H9 (cell line): ENCODE measurements at regions not wholly inside any gene's neighbourhood (a gene's known extent, or its start where the extent isn't known, plus 50 kb on each side); places are given as distances from the start of the nearest gene placed in this dataset.

Source experiments
- DNase-seq: peaks from one replicate; pipeline ENCODE4 v3.0.0-alpha.2; 2017
- H2AFZ ChIP-seq: one replicate; pipeline ENCODE4 v1.6.1; 2013; ENCODE audit warnings: mild to moderate bottlenecking, low read length, control low read depth, moderate library complexity
- H2AK5ac ChIP-seq: 2 replicates; pipeline ENCODE4 v1.6.1; 2013; ENCODE audit warnings: low read length, control low read depth, mixed read lengths; ENCODE audit not compliant: insufficient read length
- H2BK120ac ChIP-seq: one replicate; pipeline ENCODE4 v1.6.1; 2013; ENCODE audit warnings: low read depth, mild to moderate bottlenecking, low read length, control low read depth, inconsistent platforms; ENCODE audit not compliant: poor library complexity, severe bottlenecking
- H2BK12ac ChIP-seq: 2 replicates; pipeline ENCODE4 v1.6.1; 2013; ENCODE audit warnings: low read length, control low read depth, mixed read lengths, low read depth; ENCODE audit not compliant: insufficient read length
- H2BK15ac ChIP-seq: 2 replicates; pipeline ENCODE4 v1.6.1; 2013; ENCODE audit warnings: low read depth, low read length, control low read depth
- H2BK20ac ChIP-seq: one replicate; pipeline ENCODE4 v1.6.1; 2013; ENCODE audit warnings: low read depth, mild to moderate bottlenecking, low read length, control low read depth, inconsistent platforms; ENCODE audit not compliant: poor library complexity, severe bottlenecking
- H2BK5ac ChIP-seq: 2 replicates; pipeline ENCODE4 v1.6.1; 2013; ENCODE audit warnings: low read length, control low read depth, mixed read lengths; ENCODE audit not compliant: insufficient read length
- H3K14ac ChIP-seq: 2 replicates; pipeline ENCODE4 v1.6.1; 2013; ENCODE audit warnings: low read length, control low read depth; ENCODE audit not compliant: insufficient read depth
- H3K18ac ChIP-seq: 2 replicates; pipeline ENCODE4 v1.6.1; 2013; ENCODE audit warnings: low read depth, mild to moderate bottlenecking, mixed read lengths, low read length, control low read depth; ENCODE audit not compliant: insufficient read length
- H3K23ac ChIP-seq: 2 replicates; pipeline ENCODE4 v1.6.1; 2013; ENCODE audit warnings: low read length, control low read depth, mixed read lengths, low read depth; ENCODE audit not compliant: insufficient read length
- H3K23me2 ChIP-seq: 2 replicates; pipeline ENCODE4 v1.6.1; 2013; ENCODE audit warnings: low read depth, mild to moderate bottlenecking, mixed read lengths, low read length, control low read depth; ENCODE audit not compliant: insufficient read length, poor library complexity, severe bottlenecking
- H3K27ac ChIP-seq: 2 replicates; pipeline ENCODE4 v1.5.1; 2013; ENCODE audit warnings: low read length, control low read depth, mixed read lengths, low read depth; ENCODE audit not compliant: insufficient read length
- H3K27me3 ChIP-seq: 2 replicates; pipeline ENCODE4 v1.6.1; 2013; ENCODE audit warnings: low read length, control low read depth, inconsistent platforms; ENCODE audit not compliant: insufficient read depth
- H3K4ac ChIP-seq: 2 replicates; pipeline ENCODE4 v1.6.1; 2013; ENCODE audit warnings: low read depth, mild to moderate bottlenecking, control low read depth, inconsistent platforms, low read length, moderate library complexity
- H3K4me1 ChIP-seq: 2 replicates; pipeline ENCODE4 v1.6.1; 2013; ENCODE audit warnings: low read length, control low read depth, inconsistent platforms; ENCODE audit not compliant: insufficient read depth
- H3K4me2 ChIP-seq: 2 replicates; pipeline ENCODE4 v1.6.1; 2013; ENCODE audit warnings: low read length, control low read depth, mixed read lengths; ENCODE audit not compliant: insufficient read length, insufficient read depth
- H3K56ac ChIP-seq: 2 replicates; pipeline ENCODE4 v1.6.1; 2013; ENCODE audit warnings: low read depth, mild to moderate bottlenecking, mixed read lengths, low read length, control low read depth; ENCODE audit not compliant: insufficient read length
- H3K79me1 ChIP-seq: 2 replicates; pipeline ENCODE4 v1.6.1; 2013; ENCODE audit warnings: low read depth, mild to moderate bottlenecking, moderate library complexity, low read length, control low read depth, inconsistent platforms; ENCODE audit not compliant: insufficient read depth, poor library complexity, severe bottlenecking
- H3K79me2 ChIP-seq: 2 replicates; pipeline ENCODE4 v1.6.1; 2013; ENCODE audit warnings: low read length, control low read depth, inconsistent platforms; ENCODE audit not compliant: insufficient read depth
- H3K9ac ChIP-seq: 2 replicates; pipeline ENCODE4 v1.6.1; 2013; ENCODE audit warnings: low read length, control low read depth, mixed read lengths; ENCODE audit not compliant: insufficient read length; ENCODE audit errors: extremely low read depth
- H3K9me3 ChIP-seq: one replicate; pipeline ENCODE4 v1.6.1; 2013; ENCODE audit warnings: low read depth, low read length, inconsistent platforms; ENCODE audit not compliant: control insufficient read depth
- H3T11ph ChIP-seq: one replicate; pipeline ENCODE4 v1.6.1; 2013; ENCODE audit warnings: mild to moderate bottlenecking, low read length, control low read depth, inconsistent platforms
- H4K20me1 ChIP-seq: one replicate; pipeline ENCODE4 v1.6.1; 2013; ENCODE audit not compliant: control insufficient read depth, insufficient read length, insufficient read depth
- H4K5ac ChIP-seq: 2 replicates; pipeline ENCODE4 v1.6.1; 2013; ENCODE audit warnings: low read depth, mild to moderate bottlenecking, mixed read lengths, low read length, control low read depth; ENCODE audit not compliant: insufficient read length
- H4K8ac ChIP-seq: replicated peaks from 2 replicates; pipeline ENCODE4 v1.6.1; 2013; ENCODE audit warnings: low read length, control low read depth, mixed read lengths, low read depth; ENCODE audit not compliant: insufficient read length
- H4K91ac ChIP-seq: 2 replicates; pipeline ENCODE4 v1.6.1; 2013; ENCODE audit warnings: low read depth, mild to moderate bottlenecking, moderate library complexity, mixed read lengths, low read length, control low read depth; ENCODE audit not compliant: insufficient read length
- H3K27ac Mint-ChIP-seq, 3 experiments: 2 replicates in 2 of 3; 3 replicates in 1 of 3; pipeline ENCODE4 v1.8.0; 2020 to 2021; ENCODE audit warnings: mixed read lengths in 3 of 3, mild to moderate bottlenecking in 1 of 3, moderate library complexity in 1 of 3
- H3K27me3 Mint-ChIP-seq: 2 replicates; pipeline ENCODE4 v1.8.0; 2021; ENCODE audit warnings: low read depth, mild to moderate bottlenecking, moderate library complexity, mixed read lengths
- H3K36me3 Mint-ChIP-seq, 3 experiments: 2 replicates in 2 of 3; 3 replicates in 1 of 3; pipeline ENCODE4 v1.8.0; 2020 to 2021; ENCODE audit warnings: low read depth in 3 of 3, mixed read lengths in 3 of 3; ENCODE audit not compliant: insufficient read depth in 1 of 3
- H3K4me1 Mint-ChIP-seq, 2 experiments: 2 replicates each; pipeline ENCODE4 v1.8.0; 2020; ENCODE audit warnings: mixed read lengths in 2 of 2
- H3K4me3 Mint-ChIP-seq, 2 experiments: 2 replicates in 1 of 2; 3 replicates in 1 of 2; pipeline ENCODE4 v1.8.0; 2020 to 2021; ENCODE audit warnings: mild to moderate bottlenecking in 2 of 2, mixed read lengths in 2 of 2, moderate library complexity in 1 of 2
- H3K9me3 Mint-ChIP-seq, 2 experiments: 2 replicates in 1 of 2; 3 replicates in 1 of 2; pipeline ENCODE4 v1.8.0; 2020; ENCODE audit warnings: mild to moderate bottlenecking in 2 of 2, mixed read lengths in 2 of 2, moderate library complexity in 1 of 2
- WGBS: extraction: QIAGEN DNeasy Blood & Tissue Kit; methylation state at CpG from one replicate; pipeline ENCODE4 v1.1.7; 2013; ENCODE audit warnings: missing lambda C conversion rate, low lambda C conversion rate, mixed read lengths; ENCODE audit not compliant: insufficient read length; ENCODE audit errors: extremely low coverage; 5-methylcytosine and 5-hydroxymethylcytosine counted together
- TF ChIP-seq, protein P1 (sequence below): fragments of 200-600 bp; sonication (generic); conservative IDR thresholded peaks from 3 replicates; pipeline ENCODE4 v1.8.0; 2021; ENCODE audit warnings: antibody characterized with exemption, mild to moderate bottlenecking

DNA sequence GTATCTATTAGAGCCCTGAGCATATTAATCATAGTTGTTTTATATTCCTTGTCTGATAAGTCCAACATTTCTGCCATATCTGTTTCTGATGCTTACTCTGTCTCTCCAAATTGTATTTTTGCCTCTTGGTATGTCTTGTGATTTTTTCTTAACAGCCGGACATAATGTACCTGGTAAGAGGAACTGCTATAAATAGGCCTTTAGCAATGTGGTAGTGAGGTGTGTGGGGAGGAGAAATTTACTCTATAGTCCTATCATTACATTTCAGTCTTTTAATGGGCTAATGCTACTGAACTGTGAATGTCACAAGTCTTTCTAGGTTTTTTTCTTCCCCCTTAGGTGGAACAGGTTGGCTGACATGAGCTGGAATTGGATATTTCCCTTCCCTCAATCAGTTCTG, 176.1 kb upstream of the FGF10 start:
- no peak overlapping the region for H4K5ac ChIP-seq
- H3K23me2 ChIP-seq, result no peaks in the 10 kb centered on the region
- no peak overlapping the region for H3K14ac ChIP-seq
- H3K27me3 ChIP-seq, result no peaks in the 10 kb centered on the region
- H3K18ac ChIP-seq, result no peak overlapping the region
- H2BK12ac ChIP-seq, result no peak overlapping the region
- no peaks in the 10 kb centered on the region for H4K20me1 ChIP-seq
- H3K27ac ChIP-seq, result no peak overlapping the region
- no peak overlapping the region for H2BK20ac ChIP-seq
- no peaks in the 10 kb centered on the region for H3K4me1 ChIP-seq
- no peaks in the 10 kb centered on the region for H3K79me1 ChIP-seq
- TF ChIP-seq, protein P1, sequence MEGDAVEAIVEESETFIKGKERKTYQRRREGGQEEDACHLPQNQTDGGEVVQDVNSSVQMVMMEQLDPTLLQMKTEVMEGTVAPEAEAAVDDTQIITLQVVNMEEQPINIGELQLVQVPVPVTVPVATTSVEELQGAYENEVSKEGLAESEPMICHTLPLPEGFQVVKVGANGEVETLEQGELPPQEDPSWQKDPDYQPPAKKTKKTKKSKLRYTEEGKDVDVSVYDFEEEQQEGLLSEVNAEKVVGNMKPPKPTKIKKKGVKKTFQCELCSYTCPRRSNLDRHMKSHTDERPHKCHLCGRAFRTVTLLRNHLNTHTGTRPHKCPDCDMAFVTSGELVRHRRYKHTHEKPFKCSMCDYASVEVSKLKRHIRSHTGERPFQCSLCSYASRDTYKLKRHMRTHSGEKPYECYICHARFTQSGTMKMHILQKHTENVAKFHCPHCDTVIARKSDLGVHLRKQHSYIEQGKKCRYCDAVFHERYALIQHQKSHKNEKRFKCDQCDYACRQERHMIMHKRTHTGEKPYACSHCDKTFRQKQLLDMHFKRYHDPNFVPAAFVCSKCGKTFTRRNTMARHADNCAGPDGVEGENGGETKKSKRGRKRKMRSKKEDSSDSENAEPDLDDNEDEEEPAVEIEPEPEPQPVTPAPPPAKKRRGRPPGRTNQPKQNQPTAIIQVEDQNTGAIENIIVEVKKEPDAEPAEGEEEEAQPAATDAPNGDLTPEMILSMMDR, result no peak
- H2BK120ac ChIP-seq, result no peak overlapping the region
- H3K79me2 ChIP-seq, result no peaks in the 10 kb centered on the region
- H4K91ac ChIP-seq, result no peak overlapping the region
- H3K4me3 Mint-ChIP-seq, result no peak overlapping the region
- no peaks in the 10 kb centered on the region for H3K4me1 Mint-ChIP-seq
- H2AFZ ChIP-seq, result no peak overlapping the region
- no CpG with 5 or more reads among the region's 1 CpG for WGBS
- no peak overlapping the region for H3K56ac ChIP-seq
- no peak for DNase-seq
- no peak overlapping the region for H4K8ac ChIP-seq
- no peaks in the 10 kb centered on the region for H3K36me3 Mint-ChIP-seq
- H3K23ac ChIP-seq, result no peak overlapping the region
- H2BK15ac ChIP-seq, result no peak overlapping the region
- no peak overlapping the region for H3K4me2 ChIP-seq
- H3K9ac ChIP-seq, result no peak overlapping the region
- no peak overlapping the region for H3T11ph ChIP-seq
- H3K27ac Mint-ChIP-seq, result no peak overlapping the region
- no peaks in the 10 kb centered on the region for H3K27me3 Mint-ChIP-seq
- no peaks in the 10 kb centered on the region for H3K9me3 Mint-ChIP-seq
- H2AK5ac ChIP-seq, result no peak overlapping the region
- no peak overlapping the region for H2BK5ac ChIP-seq
- no peak overlapping the region for H3K4ac ChIP-seq
- H3K9me3 ChIP-seq, result no peaks in the 10 kb centered on the region
